ENCODE measurements at regions not wholly inside any gene's neighbourhood (a gene's known extent, or its start where the extent isn't known, plus 50 kb on each side); places are given as distances from the start of the nearest gene placed in this dataset.

DNA sequence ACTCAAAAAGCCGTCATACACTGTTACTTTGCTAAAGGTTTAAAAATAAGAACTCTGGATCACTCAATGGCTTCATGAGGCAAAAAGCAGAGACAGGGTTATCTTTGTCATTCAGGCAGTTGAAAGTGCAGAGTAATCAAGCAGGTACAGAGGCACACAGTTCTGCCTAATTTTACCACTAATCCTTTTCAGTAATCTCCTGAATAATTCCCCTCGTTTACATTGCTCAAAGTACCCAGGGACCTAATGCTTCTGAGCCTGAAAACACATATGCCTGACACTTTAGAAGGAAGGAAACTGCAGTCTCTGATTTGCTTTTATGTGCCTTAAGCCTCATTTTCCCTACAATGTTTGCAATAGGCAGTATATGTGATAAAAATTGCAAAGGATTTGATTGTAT is 71.4 kb upstream of the TRAM1L1 start:
- Histone ChIP-seq H3K4me1 (ENCODE audit: control insufficient read depth in 1 of 2, insufficient read depth in 2 of 2, low read depth in 1 of 2, low read length in 1 of 2) (no peaks in the 10 kb centered on the region), H3K4me3 (ENCODE audit: low read depth in 2 of 2, low read length in 1 of 2) (no peak overlapping the region), H3K27me3 (ENCODE audit: insufficient read depth) (no peaks in the 10 kb centered on the region), H3K79me2 (ENCODE audit: insufficient read depth) (no peaks in the 10 kb centered on the region), H3K9me2 (no peaks in the 10 kb centered on the region), H3K4me2 (no peak overlapping the region), H2AFZ (ENCODE audit: low read depth) (no peak overlapping the region), H4K20me1 (ENCODE audit: insufficient read depth) (no peaks in the 10 kb centered on the region), H3K9ac (no peak overlapping the region), H3F3A (replicated peaks; ENCODE audit: insufficient read depth) (no peaks in the 10 kb centered on the region), H3K27ac (ENCODE audit: low read depth in 2 of 2, low read length in 1 of 2) (no peak overlapping the region), H3K9me3 (no peaks in the 10 kb centered on the region), H3K36me3 (replicated peaks in 1 of 2; ENCODE audit: control insufficient read depth in 1 of 2, insufficient read depth in 2 of 2, low read length in 1 of 2) (no peaks in the 10 kb centered on the region)
- ChIA-PET POLR2A (no interaction called here), CTCF (no interaction called here)
- no peak for DNase-seq
- WGBS (ENCODE audit: low lambda C conversion rate), result 44% methylated on average over 2 of the region's 2 CpGs
- TF ChIP-seq, protein P1, sequence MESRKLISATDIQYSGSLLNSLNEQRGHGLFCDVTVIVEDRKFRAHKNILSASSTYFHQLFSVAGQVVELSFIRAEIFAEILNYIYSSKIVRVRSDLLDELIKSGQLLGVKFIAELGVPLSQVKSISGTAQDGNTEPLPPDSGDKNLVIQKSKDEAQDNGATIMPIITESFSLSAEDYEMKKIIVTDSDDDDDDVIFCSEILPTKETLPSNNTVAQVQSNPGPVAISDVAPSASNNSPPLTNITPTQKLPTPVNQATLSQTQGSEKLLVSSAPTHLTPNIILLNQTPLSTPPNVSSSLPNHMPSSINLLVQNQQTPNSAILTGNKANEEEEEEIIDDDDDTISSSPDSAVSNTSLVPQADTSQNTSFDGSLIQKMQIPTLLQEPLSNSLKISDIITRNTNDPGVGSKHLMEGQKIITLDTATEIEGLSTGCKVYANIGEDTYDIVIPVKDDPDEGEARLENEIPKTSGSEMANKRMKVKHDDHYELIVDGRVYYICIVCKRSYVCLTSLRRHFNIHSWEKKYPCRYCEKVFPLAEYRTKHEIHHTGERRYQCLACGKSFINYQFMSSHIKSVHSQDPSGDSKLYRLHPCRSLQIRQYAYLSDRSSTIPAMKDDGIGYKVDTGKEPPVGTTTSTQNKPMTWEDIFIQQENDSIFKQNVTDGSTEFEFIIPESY (IDR thresholded peaks at IDR 0.05; ENCODE audit: borderline replicate concordance, low read depth), result no peak
- no peak for TF ChIP-seq TAF1 (IDR thresholded peaks at IDR 0.05; ENCODE audit: borderline replicate concordance, low read depth, low read length)
- no peak for TF ChIP-seq RXRA (IDR thresholded peaks at IDR 0.05; ENCODE audit: borderline replicate concordance, low read depth)
- TF ChIP-seq FOSL2 (IDR thresholded peaks at IDR 0.05; ENCODE audit: borderline replicate concordance, low read depth), result no peak
- TF ChIP-seq, protein P2, sequence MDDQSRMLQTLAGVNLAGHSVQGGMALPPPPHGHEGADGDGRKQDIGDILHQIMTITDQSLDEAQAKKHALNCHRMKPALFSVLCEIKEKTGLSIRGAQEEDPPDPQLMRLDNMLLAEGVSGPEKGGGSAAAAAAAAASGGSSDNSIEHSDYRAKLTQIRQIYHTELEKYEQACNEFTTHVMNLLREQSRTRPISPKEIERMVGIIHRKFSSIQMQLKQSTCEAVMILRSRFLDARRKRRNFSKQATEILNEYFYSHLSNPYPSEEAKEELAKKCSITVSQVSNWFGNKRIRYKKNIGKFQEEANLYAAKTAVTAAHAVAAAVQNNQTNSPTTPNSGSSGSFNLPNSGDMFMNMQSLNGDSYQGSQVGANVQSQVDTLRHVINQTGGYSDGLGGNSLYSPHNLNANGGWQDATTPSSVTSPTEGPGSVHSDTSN (IDR thresholded peaks at IDR 0.05), result no peak
- TF ChIP-seq POLR2AphosphoS5 (IDR thresholded peaks at IDR 0.05; ENCODE audit: low read depth, low read length), result no peak
- no peak for TF ChIP-seq CHD2 (IDR thresholded peaks at IDR 0.05; ENCODE audit: low read length, partially characterized antibody)
- TF ChIP-seq YY1 (IDR thresholded peaks at IDR 0.05; ENCODE audit: low read depth), result no peak
- no peak for TF ChIP-seq TCF12 (IDR thresholded peaks at IDR 0.05)
- TF ChIP-seq MXI1 (IDR thresholded peaks at IDR 0.05; ENCODE audit: low read depth, low read length), result no peak
- TF ChIP-seq, protein P3, sequence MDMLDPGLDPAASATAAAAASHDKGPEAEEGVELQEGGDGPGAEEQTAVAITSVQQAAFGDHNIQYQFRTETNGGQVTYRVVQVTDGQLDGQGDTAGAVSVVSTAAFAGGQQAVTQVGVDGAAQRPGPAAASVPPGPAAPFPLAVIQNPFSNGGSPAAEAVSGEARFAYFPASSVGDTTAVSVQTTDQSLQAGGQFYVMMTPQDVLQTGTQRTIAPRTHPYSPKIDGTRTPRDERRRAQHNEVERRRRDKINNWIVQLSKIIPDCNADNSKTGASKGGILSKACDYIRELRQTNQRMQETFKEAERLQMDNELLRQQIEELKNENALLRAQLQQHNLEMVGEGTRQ (IDR thresholded peaks at IDR 0.05; ENCODE audit: borderline replicate concordance, low read depth, low read length), result no peak
- TF ChIP-seq, protein P4, sequence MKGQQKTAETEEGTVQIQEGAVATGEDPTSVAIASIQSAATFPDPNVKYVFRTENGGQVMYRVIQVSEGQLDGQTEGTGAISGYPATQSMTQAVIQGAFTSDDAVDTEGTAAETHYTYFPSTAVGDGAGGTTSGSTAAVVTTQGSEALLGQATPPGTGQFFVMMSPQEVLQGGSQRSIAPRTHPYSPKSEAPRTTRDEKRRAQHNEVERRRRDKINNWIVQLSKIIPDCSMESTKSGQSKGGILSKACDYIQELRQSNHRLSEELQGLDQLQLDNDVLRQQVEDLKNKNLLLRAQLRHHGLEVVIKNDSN (IDR thresholded peaks at IDR 0.05; ENCODE audit: borderline replicate concordance, low read depth), result no peak
- TF ChIP-seq EP300 (IDR thresholded peaks at IDR 0.05; ENCODE audit: borderline replicate concordance in 1 of 2, low read depth in 1 of 2, low read length in 1 of 2), result no peak

DNA sequence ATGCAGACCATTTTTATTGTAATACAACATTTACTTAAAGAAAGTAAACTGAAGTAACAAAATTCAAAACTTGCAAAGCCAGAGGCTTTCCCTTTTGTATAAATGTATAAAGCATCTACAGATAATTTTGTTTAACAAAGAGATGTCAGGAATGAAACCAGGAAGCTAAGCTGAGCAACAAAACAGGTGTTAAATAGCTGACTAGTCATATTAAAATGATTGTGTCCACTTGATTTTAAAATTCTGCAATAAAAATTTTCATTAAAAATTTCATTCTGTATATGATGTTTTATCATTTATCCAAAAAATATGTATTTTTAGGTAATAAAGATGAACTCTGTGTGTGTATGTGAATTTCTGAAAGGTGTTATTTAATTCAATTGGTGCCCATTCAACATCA is 72.0 kb upstream of the TRAM1L1 start:
- Histone ChIP-seq H3K4me3 (ENCODE audit: low read depth in 2 of 2, low read length in 1 of 2) (no peak overlapping the region), H3K27me3 (ENCODE audit: insufficient read depth) (no peaks in the 10 kb centered on the region), H3K9me3 (no peaks in the 10 kb centered on the region), H3F3A (replicated peaks; ENCODE audit: insufficient read depth) (no peaks in the 10 kb centered on the region), H4K20me1 (ENCODE audit: insufficient read depth) (no peaks in the 10 kb centered on the region), H3K9me2 (no peaks in the 10 kb centered on the region), H2AFZ (ENCODE audit: low read depth) (no peak overlapping the region), H3K36me3 (replicated peaks in 1 of 2; ENCODE audit: control insufficient read depth in 1 of 2, insufficient read depth in 2 of 2, low read length in 1 of 2) (no peaks in the 10 kb centered on the region), H3K9ac (no peak overlapping the region), H3K27ac (ENCODE audit: low read depth in 2 of 2, low read length in 1 of 2) (no peak overlapping the region), H3K4me2 (no peak overlapping the region), H3K79me2 (ENCODE audit: insufficient read depth) (no peaks in the 10 kb centered on the region), H3K4me1 (ENCODE audit: control insufficient read depth in 1 of 2, insufficient read depth in 2 of 2, low read depth in 1 of 2, low read length in 1 of 2) (no peaks in the 10 kb centered on the region)
- no peak for DNase-seq
- CTCF ChIA-PET, result no interaction called here
- POLR2A ChIA-PET, result no interaction called here
- TF ChIP-seq CHD2 (IDR thresholded peaks at IDR 0.05; ENCODE audit: low read length, partially characterized antibody) (no peak), EP300 (IDR thresholded peaks at IDR 0.05; ENCODE audit: borderline replicate concordance in 1 of 2, low read depth in 1 of 2, low read length in 1 of 2) (no peak), FOXM1 (IDR thresholded peaks at IDR 0.05; ENCODE audit: low read depth) (no peak), NRF1 (IDR thresholded peaks at IDR 0.05; ENCODE audit: low read depth, low read length) (no peak), GATA2 (CRISPR knock-in tag; IDR thresholded peaks at IDR 0.05) (no peak), POLR2AphosphoS5 (IDR thresholded peaks at IDR 0.05; ENCODE audit: low read depth, low read length) (no peak), TEAD4 (IDR thresholded peaks at IDR 0.05; ENCODE audit: borderline replicate concordance, insufficient read depth) (no peak), EZH2phosphoT487 (IDR thresholded peaks at IDR 0.05; ENCODE audit: borderline replicate concordance, low read depth) (no peak), MXI1 (IDR thresholded peaks at IDR 0.05; ENCODE audit: low read depth, low read length) (no peak), TAF1 (IDR thresholded peaks at IDR 0.05; ENCODE audit: borderline replicate concordance, low read depth, low read length) (no peak)
- TF ChIP-seq, protein P4 (IDR thresholded peaks at IDR 0.05; ENCODE audit: borderline replicate concordance, low read depth), result no peak

Data from SK-N-SH (cell line).